ENCODE measurements at regions not wholly inside any gene's neighbourhood (a gene's known extent, or its start where the extent isn't known, plus 50 kb on each side); places are given as distances from the start of the nearest gene placed in this dataset.

- FAIRE-seq: no peak
- TF ChIP-seq HBP1 (CRISPR knock-in tag; IDR thresholded peaks at IDR 0.05): no peak
- TF ChIP-seq ZNF584 (CRISPR knock-in tag; IDR thresholded peaks at IDR 0.05; ENCODE audit: low read depth): no peak
- no peak for TF ChIP-seq OTX1 (CRISPR knock-in tag; IDR thresholded peaks at IDR 0.05)
- TF ChIP-seq EWSR1 (IDR thresholded peaks at IDR 0.05; ENCODE audit: borderline replicate concordance, low read depth, partially characterized antibody): no peak
- no peak for TF ChIP-seq ARID1B (IDR thresholded peaks at IDR 0.05)
- TF ChIP-seq, protein P1, sequence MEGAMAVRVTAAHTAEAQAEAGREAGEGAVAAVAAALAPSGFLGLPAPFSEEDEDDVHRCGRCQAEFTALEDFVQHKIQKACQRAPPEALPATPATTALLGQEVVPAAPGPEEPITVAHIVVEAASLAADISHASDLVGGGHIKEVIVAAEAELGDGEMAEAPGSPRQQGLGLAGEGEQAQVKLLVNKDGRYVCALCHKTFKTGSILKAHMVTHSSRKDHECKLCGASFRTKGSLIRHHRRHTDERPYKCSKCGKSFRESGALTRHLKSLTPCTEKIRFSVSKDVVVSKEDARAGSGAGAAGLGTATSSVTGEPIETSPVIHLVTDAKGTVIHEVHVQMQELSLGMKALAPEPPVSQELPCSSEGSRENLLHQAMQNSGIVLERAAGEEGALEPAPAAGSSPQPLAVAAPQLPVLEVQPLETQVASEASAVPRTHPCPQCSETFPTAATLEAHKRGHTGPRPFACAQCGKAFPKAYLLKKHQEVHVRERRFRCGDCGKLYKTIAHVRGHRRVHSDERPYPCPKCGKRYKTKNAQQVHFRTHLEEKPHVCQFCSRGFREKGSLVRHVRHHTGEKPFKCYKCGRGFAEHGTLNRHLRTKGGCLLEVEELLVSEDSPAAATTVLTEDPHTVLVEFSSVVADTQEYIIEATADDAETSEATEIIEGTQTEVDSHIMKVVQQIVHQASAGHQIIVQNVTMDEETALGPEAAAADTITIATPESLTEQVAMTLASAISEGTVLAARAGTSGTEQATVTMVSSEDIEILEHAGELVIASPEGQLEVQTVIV (CRISPR knock-in tag; IDR thresholded peaks at IDR 0.05; ENCODE audit: borderline replicate concordance): no peak
- TF ChIP-seq, protein P2, sequence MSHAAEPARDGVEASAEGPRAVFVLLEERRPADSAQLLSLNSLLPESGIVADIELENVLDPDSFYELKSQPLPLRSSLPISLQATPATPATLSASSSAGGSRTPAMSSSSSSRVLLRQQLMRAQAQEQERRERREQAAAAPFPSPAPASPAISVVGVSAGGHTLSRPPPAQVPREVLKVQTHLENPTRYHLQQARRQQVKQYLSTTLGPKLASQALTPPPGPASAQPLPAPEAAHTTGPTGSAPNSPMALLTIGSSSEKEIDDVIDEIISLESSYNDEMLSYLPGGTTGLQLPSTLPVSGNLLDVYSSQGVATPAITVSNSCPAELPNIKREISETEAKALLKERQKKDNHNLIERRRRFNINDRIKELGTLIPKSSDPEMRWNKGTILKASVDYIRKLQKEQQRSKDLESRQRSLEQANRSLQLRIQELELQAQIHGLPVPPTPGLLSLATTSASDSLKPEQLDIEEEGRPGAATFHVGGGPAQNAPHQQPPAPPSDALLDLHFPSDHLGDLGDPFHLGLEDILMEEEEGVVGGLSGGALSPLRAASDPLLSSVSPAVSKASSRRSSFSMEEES (CRISPR knock-in tag; IDR thresholded peaks at IDR 0.05): no peak
- no peak for TF ChIP-seq NFIC (IDR thresholded peaks at IDR 0.05)
- no peak for TF ChIP-seq RNF2 (IDR thresholded peaks at IDR 0.05)
- TF ChIP-seq, protein P3, sequence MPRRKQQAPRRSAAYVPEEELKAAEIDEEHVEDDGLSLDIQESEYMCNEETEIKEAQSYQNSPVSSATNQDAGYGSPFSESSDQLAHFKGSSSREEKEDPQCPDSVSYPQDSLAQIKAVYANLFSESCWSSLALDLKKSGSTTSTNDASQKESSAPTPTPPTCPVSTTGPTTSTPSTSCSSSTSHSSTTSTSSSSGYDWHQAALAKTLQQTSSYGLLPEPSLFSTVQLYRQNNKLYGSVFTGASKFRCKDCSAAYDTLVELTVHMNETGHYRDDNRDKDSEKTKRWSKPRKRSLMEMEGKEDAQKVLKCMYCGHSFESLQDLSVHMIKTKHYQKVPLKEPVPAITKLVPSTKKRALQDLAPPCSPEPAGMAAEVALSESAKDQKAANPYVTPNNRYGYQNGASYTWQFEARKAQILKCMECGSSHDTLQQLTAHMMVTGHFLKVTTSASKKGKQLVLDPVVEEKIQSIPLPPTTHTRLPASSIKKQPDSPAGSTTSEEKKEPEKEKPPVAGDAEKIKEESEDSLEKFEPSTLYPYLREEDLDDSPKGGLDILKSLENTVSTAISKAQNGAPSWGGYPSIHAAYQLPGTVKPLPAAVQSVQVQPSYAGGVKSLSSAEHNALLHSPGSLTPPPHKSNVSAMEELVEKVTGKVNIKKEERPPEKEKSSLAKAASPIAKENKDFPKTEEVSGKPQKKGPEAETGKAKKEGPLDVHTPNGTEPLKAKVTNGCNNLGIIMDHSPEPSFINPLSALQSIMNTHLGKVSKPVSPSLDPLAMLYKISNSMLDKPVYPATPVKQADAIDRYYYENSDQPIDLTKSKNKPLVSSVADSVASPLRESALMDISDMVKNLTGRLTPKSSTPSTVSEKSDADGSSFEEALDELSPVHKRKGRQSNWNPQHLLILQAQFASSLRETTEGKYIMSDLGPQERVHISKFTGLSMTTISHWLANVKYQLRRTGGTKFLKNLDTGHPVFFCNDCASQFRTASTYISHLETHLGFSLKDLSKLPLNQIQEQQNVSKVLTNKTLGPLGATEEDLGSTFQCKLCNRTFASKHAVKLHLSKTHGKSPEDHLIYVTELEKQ (CRISPR knock-in tag; IDR thresholded peaks at IDR 0.05): no peak
- no peak for TF ChIP-seq ZBTB5 (IDR thresholded peaks at IDR 0.05)
Observed at GRCh38 chr6:40950986-40951698, 87.9 kb downstream of the UNC5CL start.

More at GRCh38 chr6:40950986-40951698, 87.9 kb downstream of the UNC5CL start:
- Histone ChIP-seq H3K4me2 (ENCODE audit: insufficient read depth, low read length) (no peak overlapping the region), H3K9me1 (ENCODE audit: control insufficient read depth, insufficient read depth, low read length) (no peaks in the 10 kb centered on the region), H3K27me3 (ENCODE audit: control insufficient read depth in 2 of 2, insufficient read depth in 2 of 2, low read length in 2 of 2) (peaks cover 18 to 27% of the 10 kb centered on the region in 2 experiments), H2AFZ (ENCODE audit: low read depth, low read length) (no peak overlapping the region), H3K36me3 (ENCODE audit: control insufficient read depth, insufficient read depth, low read length) (no peaks in the 10 kb centered on the region), H3K9ac (ENCODE audit: insufficient read depth in 1 of 2, low read depth in 2 of 2, low read length in 2 of 2) (no peak overlapping the region), H3K79me2 (ENCODE audit: control insufficient read depth, insufficient read depth, low read length) (no peaks in the 10 kb centered on the region), H3K4me3 (no peak overlapping the region), H4K20me1 (replicated peaks; ENCODE audit: control insufficient read depth, insufficient read depth, low read length) (no peaks in the 10 kb centered on the region; the same call in 1 of the 2 replicates), H3K27ac (ENCODE audit: extremely low read depth, low read depth, low read length) (no peak overlapping the region), H3K9me3 (replicated peaks; ENCODE audit: control insufficient read depth, insufficient read depth, low read depth, low read length) (no peaks in the 10 kb centered on the region), H3K4me1 (replicated peaks in 1 of 2; ENCODE audit: control insufficient read depth in 2 of 2, insufficient read depth in 2 of 2, low read length in 2 of 2) (no peaks in the 10 kb centered on the region)
- BruUV-seq (replicated peaks): no TSS peak
- in situ Hi-C loops (cut with MboI) (no loop called here), intact Hi-C loops (cut with micrococcal nuclease) (no loop called here)
- no peak for ATAC-seq
- WGBS (ENCODE audit: insufficient coverage, low coverage, missing lambda C conversion rate): 1% methylated on average over 7 of the region's 7 CpGs
- DNase-seq (ENCODE audit: extremely low read depth in 1 of 4, low spot score in 3 of 4): no peak
- POLR2A ChIA-PET: no interaction called here
- CTCF ChIA-PET (ENCODE audit: low intra/inter-chr PET ratio): no interaction called here
